CD4-positive, alpha-beta T cell (primary cell): ENCODE measurements at regions not wholly inside any gene's neighbourhood (a gene's known extent, or its start where the extent isn't known, plus 50 kb on each side); places are given as distances from the start of the nearest gene placed in this dataset.

Source experiments
- ATAC-seq: fragments of 200-7000 bp; cut with Tn5 transposase; one replicate; pipeline ENCODE4 v1.10.0; 2022; ENCODE audit warnings: mild to moderate bottlenecking; ENCODE audit not compliant: poor library complexity
- CTCF ChIA-PET: fragments of 350-600 bp; sonication (Branson Sonifier 250); formaldehyde crosslinking; loops from one replicate; lab custom pipeline; 2021; ENCODE audit warnings: antibody characterized with exemption, inconsistent platforms; lab: Charles Lee
- POLR2A ChIA-PET: fragments of 350-600 bp; sonication (Branson Sonifier 250); formaldehyde crosslinking; loops from one replicate; lab custom pipeline; 2021; ENCODE audit warnings: antibody characterized with exemption, inconsistent platforms; lab: Charles Lee
- DNase-seq, 14 experiments: peaks; one replicate each; pipeline ENCODE4 v3.0.0-alpha.2; 2013 to 2020; ENCODE audit warnings: mixed read lengths in 2 of 14
- H3K27ac ChIP-seq, 2 donors: one replicate each; pipeline versions ENCODE4 v1.5.1 to v1.7.0; 2013; ENCODE audit warnings: low read length in 2 of 2, low read depth in 1 of 2, mild to moderate bottlenecking in 1 of 2
- H3K27me3 ChIP-seq, 2 experiments: 1 replicate in 1 of 2; 2 replicates in 1 of 2; pipeline versions ENCODE4 v1.6.1 to v1.7.0; 2013; ENCODE audit warnings: low read length in 2 of 2, control low read depth in 1 of 2, mild to moderate bottlenecking in 1 of 2, moderate library complexity in 1 of 2; ENCODE audit not compliant: insufficient read depth in 2 of 2, control insufficient read depth in 1 of 2
- H3K36me3 ChIP-seq: one replicate; pipeline ENCODE4 v1.6.1; 2013; ENCODE audit warnings: low read length, control low read depth; ENCODE audit not compliant: insufficient read depth
- H3K4me1 ChIP-seq: one replicate; pipeline ENCODE4 v1.6.1; 2013; ENCODE audit warnings: low read length, control low read depth; ENCODE audit not compliant: insufficient read depth
- H3K4me3 ChIP-seq: one replicate; pipeline ENCODE4 v1.5.1; 2013; ENCODE audit warnings: mild to moderate bottlenecking, low read length, moderate library complexity
- H3K9me3 ChIP-seq, 2 experiments: 1 replicate in 1 of 2; 2 replicates in 1 of 2; pipeline versions ENCODE4 v1.6.1 to v1.7.0; 2013; ENCODE audit warnings: low read length in 2 of 2, mild to moderate bottlenecking in 2 of 2, control low read depth in 1 of 2, moderate library complexity in 1 of 2; ENCODE audit not compliant: control insufficient read depth in 1 of 2, insufficient read depth in 1 of 2
- H3K27ac Mint-ChIP-seq: one replicate; pipeline ENCODE4 v1.8.0; 2020; ENCODE audit warnings: mixed read lengths
- H3K27me3 Mint-ChIP-seq: one replicate; pipeline ENCODE4 v1.8.0; 2021; ENCODE audit warnings: mixed read lengths
- H3K36me3 Mint-ChIP-seq: one replicate; pipeline ENCODE4 v1.8.0; 2021; ENCODE audit warnings: low read depth, mixed read lengths
- H3K4me1 Mint-ChIP-seq: one replicate; pipeline ENCODE4 v1.8.0; 2021; ENCODE audit warnings: low read depth, mixed read lengths
- H3K4me3 Mint-ChIP-seq: one replicate; pipeline ENCODE4 v1.8.0; 2020; ENCODE audit warnings: mild to moderate bottlenecking, mixed read lengths
- H3K9me3 Mint-ChIP-seq: one replicate; pipeline ENCODE4 v1.8.0; 2020; ENCODE audit warnings: mixed read lengths
- intact Hi-C, 2 experiments: fragments of 100-400 bp; cut with DNase I in 1 of 2; cut with micrococcal nuclease in 1 of 2; formaldehyde crosslinking; loops; one replicate each; pipeline versions ENCODE4 v1.15.1 to v1.9.0; 2023 to 2025; cut with DNase I, micrococcal nuclease
- TF ChIP-seq, protein P1 (sequence below): fragments of 200-600 bp; IDR thresholded peaks from one replicate; pipeline ENCODE4 v1.8.0; 2022; ENCODE audit warnings: antibody characterized with exemption, mild to moderate bottlenecking

DNA sequence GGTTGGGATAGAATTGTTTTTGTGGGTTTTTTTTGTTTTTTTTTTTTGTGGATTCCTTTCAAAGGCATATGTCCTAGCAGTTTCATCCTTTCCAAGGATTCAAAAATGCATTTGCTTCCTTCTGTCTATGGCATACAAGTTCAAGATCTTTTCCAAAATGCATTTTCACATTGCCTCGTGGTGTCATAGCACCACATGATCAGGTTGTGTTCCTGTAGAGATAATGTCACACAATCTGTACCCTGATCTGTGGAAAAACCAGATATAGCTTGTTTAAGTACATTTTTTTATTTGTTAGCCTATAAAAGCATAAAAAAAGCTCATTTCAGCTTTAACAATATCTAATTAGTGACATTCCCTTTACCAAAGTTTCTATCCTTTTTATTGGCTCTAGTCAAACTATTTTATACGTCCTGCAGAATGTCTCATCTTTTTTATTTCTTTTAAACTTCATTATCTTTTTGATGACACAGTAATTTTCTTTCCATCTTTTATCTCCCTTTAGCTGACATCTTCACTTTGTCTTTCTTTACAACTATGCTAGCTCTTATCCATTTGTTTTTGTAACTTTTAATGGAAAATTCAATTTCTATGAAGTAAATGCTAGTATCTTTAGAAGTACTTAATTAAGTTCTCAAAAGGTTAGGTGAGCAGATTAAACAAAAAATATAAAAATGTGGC, 106.0 kb upstream of the NOVA1 start:
- Histone ChIP-seq H3K36me3 (no peaks in the 10 kb centered on the region), H3K4me3 (no peak overlapping the region), H3K27me3 (no peaks in the 10 kb centered on the region), H3K27ac (no peak overlapping the region), H3K9me3 (peaks cover 0 to 4% of the 10 kb centered on the region in 2 experiments), H3K4me1 (no peaks in the 10 kb centered on the region)
- intact Hi-C loops = no loop called here
- H3K27me3 Mint-ChIP-seq = no peaks in the 10 kb centered on the region
- ChIA-PET POLR2A (no interaction called here), CTCF (no interaction called here)
- DNase-seq (no peak), ATAC-seq (no peak)
- H3K4me3 Mint-ChIP-seq = no peak overlapping the region
- H3K36me3 Mint-ChIP-seq = no peaks in the 10 kb centered on the region
- H3K27ac Mint-ChIP-seq = no peak overlapping the region
- TF ChIP-seq, protein P1, sequence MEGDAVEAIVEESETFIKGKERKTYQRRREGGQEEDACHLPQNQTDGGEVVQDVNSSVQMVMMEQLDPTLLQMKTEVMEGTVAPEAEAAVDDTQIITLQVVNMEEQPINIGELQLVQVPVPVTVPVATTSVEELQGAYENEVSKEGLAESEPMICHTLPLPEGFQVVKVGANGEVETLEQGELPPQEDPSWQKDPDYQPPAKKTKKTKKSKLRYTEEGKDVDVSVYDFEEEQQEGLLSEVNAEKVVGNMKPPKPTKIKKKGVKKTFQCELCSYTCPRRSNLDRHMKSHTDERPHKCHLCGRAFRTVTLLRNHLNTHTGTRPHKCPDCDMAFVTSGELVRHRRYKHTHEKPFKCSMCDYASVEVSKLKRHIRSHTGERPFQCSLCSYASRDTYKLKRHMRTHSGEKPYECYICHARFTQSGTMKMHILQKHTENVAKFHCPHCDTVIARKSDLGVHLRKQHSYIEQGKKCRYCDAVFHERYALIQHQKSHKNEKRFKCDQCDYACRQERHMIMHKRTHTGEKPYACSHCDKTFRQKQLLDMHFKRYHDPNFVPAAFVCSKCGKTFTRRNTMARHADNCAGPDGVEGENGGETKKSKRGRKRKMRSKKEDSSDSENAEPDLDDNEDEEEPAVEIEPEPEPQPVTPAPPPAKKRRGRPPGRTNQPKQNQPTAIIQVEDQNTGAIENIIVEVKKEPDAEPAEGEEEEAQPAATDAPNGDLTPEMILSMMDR = no peak
- H3K9me3 Mint-ChIP-seq = peaks cover 14% of the 10 kb centered on the region
- H3K4me1 Mint-ChIP-seq = no peaks in the 10 kb centered on the region

DNA sequence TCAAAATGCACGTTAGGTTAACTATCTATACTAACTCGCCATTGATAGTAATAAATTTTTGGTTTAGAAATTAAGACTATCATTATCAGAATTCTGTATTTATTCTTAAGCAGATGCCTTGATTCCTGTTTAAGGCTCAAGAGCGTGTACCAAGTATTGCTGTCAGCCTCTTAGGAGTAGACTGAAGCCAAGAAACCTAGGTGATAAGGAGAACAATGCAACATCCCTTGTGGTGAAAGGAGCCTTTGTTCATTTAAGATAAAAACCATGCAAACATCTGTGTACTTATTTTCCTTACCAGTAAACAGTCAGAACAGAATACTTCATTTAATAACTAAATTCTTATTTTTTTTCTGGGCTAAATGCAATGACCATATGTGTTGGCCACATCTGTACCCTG, 109.4 kb upstream of the NOVA1 start:
- H3K4me1 ChIP-seq = no peaks in the 10 kb centered on the region
- H3K9me3 ChIP-seq = peaks cover 4% of the 10 kb centered on the region in 2 experiments
- no peaks in the 10 kb centered on the region for H3K36me3 Mint-ChIP-seq
- H3K27me3 Mint-ChIP-seq = no peaks in the 10 kb centered on the region
- no peaks in the 10 kb centered on the region for H3K36me3 ChIP-seq
- no peak overlapping the region for H3K27ac ChIP-seq
- TF ChIP-seq, protein P1 = no peak
- ATAC-seq (no peak), DNase-seq (no peak)
- no peaks in the 10 kb centered on the region for H3K4me1 Mint-ChIP-seq
- no peak overlapping the region for H3K4me3 ChIP-seq
- intact Hi-C loops = no loop called here
- no peaks in the 10 kb centered on the region for H3K27me3 ChIP-seq
- H3K27ac Mint-ChIP-seq = no peak overlapping the region
- no peak overlapping the region for H3K4me3 Mint-ChIP-seq
- ChIA-PET POLR2A (no interaction called here), CTCF (no interaction called here)
- H3K9me3 Mint-ChIP-seq = peaks cover 8% of the 10 kb centered on the region

DNA sequence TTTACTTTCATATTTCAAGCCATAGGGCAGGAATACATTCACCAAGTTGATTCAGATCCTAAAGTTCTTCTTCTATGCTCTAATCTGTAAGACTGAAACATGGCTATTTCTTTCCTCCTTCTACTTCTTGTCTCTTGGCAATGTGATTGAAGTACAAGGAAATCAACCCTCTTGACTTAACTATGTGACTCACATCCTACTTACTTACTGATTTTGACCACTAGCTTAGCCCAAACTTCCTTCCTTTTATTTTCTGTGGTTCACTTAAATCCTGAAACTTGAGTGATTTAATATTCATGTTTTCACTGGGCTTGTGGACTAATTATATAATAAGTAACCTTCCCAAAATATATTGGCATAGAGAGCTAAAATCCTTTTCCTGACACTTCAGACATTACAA, 111.2 kb upstream of the NOVA1 start:
- Mint-ChIP-seq H3K27me3 (no peaks in the 10 kb centered on the region), H3K27ac (no peak overlapping the region), H3K4me1 (no peaks in the 10 kb centered on the region), H3K4me3 (no peak overlapping the region), H3K9me3 (peaks cover 8% of the 10 kb centered on the region), H3K36me3 (no peaks in the 10 kb centered on the region)
- TF ChIP-seq, protein P1 = no peak
- intact Hi-C loops = no loop called here
- DNase-seq (no peak), ATAC-seq (no peak)
- no peak overlapping the region for H3K27ac ChIP-seq
- no peaks in the 10 kb centered on the region for H3K4me1 ChIP-seq
- ChIA-PET POLR2A (no interaction called here), CTCF (no interaction called here)
- H3K36me3 ChIP-seq = no peaks in the 10 kb centered on the region
- peaks cover 4 to 6% of the 10 kb centered on the region in 2 experiments for H3K9me3 ChIP-seq
- H3K27me3 ChIP-seq = no peaks in the 10 kb centered on the region
- H3K4me3 ChIP-seq = no peak overlapping the region
